ENCODE measurements at regions not wholly inside any gene's neighbourhood (a gene's known extent, or its start where the extent isn't known, plus 50 kb on each side); places are given as distances from the start of the nearest gene placed in this dataset.
A peak's percentile ranks its signal among the peaks of the same experiment; 100 is the strongest.

DNA sequence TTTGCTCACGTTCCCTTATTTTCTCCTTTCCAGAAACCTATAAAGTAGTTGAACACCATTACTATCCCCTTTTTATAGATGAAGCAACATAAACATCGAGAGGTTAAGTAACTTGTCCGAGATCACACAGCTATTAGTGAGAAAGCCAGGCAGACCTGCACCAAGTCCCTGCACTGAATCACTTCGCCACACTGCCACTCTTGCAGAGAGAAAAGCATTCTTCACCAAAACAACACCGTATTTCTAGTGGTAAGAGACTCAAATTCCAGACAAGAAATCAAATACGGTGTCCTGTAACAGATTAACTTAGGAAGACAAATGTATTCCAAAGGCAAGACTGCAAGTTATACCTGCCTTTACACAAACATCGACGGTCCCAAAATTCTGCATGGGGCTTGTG is 82.0 kb upstream of the DMRT1 start:
- Histone ChIP-seq H2BK120ac (replicated peaks; ENCODE audit: low read depth, low read length) (no peak overlapping the region), H4K91ac (replicated peaks; ENCODE audit: insufficient read length, low read length) (no peak overlapping the region), H4K20me1 (replicated peaks in 1 of 2; ENCODE audit: control insufficient read depth in 1 of 2, insufficient read depth in 2 of 2, low read length in 2 of 2) (no peaks in the 10 kb centered on the region), H2BK15ac (ENCODE audit: low read length) (no peak overlapping the region), H3K18ac (ENCODE audit: extremely low read depth, low read length) (no peak overlapping the region), H3K4me2 (ENCODE audit: insufficient read depth in 1 of 2, low read depth in 2 of 2, low read length in 2 of 2) (no peak overlapping the region), H3K9me3 (ENCODE audit: insufficient read depth in 2 of 2, low read depth in 1 of 2, low read length in 1 of 2) (no peaks in the 10 kb centered on the region), H3K14ac (ENCODE audit: insufficient read length) (no peak overlapping the region), H3K4ac (replicated peaks; ENCODE audit: insufficient read length, low read depth, low read length) (no peak overlapping the region), H3K9ac (replicated peaks in 1 of 4; ENCODE audit: extremely low read depth in 1 of 4, low read depth in 3 of 4, low read length in 3 of 4) (no peak overlapping the region), H3K4me1 (replicated peaks in 1 of 4; ENCODE audit: control insufficient read depth in 3 of 4, insufficient read depth in 4 of 4, low read length in 3 of 4) (no peaks in the 10 kb centered on the region), H3K27me3 (replicated peaks in 1 of 4; ENCODE audit: control insufficient read depth in 3 of 4, extremely low read depth in 1 of 4, insufficient read depth in 3 of 4, low read length in 3 of 4) (no peaks in the 10 kb centered on the region), H2BK20ac (ENCODE audit: low read length) (no peak overlapping the region), H3K27ac (ENCODE audit: low read depth, low read length) (no peak overlapping the region), H2AK5ac (ENCODE audit: low read depth, low read length) (no peak overlapping the region), H4K5ac (ENCODE audit: insufficient read length, low read depth, low read length) (no peak overlapping the region), H3K56ac (replicated peaks; ENCODE audit: insufficient read length, low read depth, low read length) (no peak overlapping the region), H3K36me3 (ENCODE audit: control insufficient read depth in 2 of 4, insufficient read depth in 4 of 4, low read length in 3 of 4) (no peaks in the 10 kb centered on the region), H4K8ac (ENCODE audit: extremely low read depth, insufficient read depth, low read length) (no peak overlapping the region), H2AFZ (ENCODE audit: low read length) (no peak overlapping the region), H3K23ac (ENCODE audit: insufficient read length) (no peak overlapping the region), H3K23me2 (ENCODE audit: low read depth, low read length) (no peaks in the 10 kb centered on the region), H3K79me2 (ENCODE audit: control insufficient read depth in 1 of 2, insufficient read depth in 2 of 2, low read length in 2 of 2) (no peaks in the 10 kb centered on the region), H3K79me1 (ENCODE audit: low read depth, low read length) (no peaks in the 10 kb centered on the region), H2BK12ac (ENCODE audit: low read depth, low read length) (no peak overlapping the region), H2BK5ac (ENCODE audit: low read depth, low read length) (no peak overlapping the region), H3K4me3 (ENCODE audit: extremely low read depth in 1 of 4, insufficient read depth in 2 of 4, low read depth in 3 of 4, low read length in 4 of 4) (no peak overlapping the region)
- no peak for TF ChIP-seq ATF3 (IDR thresholded peaks at IDR 0.05; ENCODE audit: insufficient read depth, low read depth, low read length)
- no peak for TF ChIP-seq RNF2 (IDR thresholded peaks at IDR 0.05; ENCODE audit: borderline replicate concordance, low read depth, low read length, missing control alignments, poor library complexity, severe bottlenecking)
- no peak for TF ChIP-seq FOSL1 (IDR thresholded peaks at IDR 0.05; ENCODE audit: insufficient read depth, low read depth, low read length)
- TF ChIP-seq JUN (IDR thresholded peaks at IDR 0.05; ENCODE audit: low read depth, low read length): no peak
- no peak for TF ChIP-seq RXRA (IDR thresholded peaks at IDR 0.05; ENCODE audit: insufficient read depth, low read depth, low read length)
- TF ChIP-seq TEAD4 (IDR thresholded peaks at IDR 0.05; ENCODE audit: low read depth, low read length): no peak
- TF ChIP-seq, protein P1, sequence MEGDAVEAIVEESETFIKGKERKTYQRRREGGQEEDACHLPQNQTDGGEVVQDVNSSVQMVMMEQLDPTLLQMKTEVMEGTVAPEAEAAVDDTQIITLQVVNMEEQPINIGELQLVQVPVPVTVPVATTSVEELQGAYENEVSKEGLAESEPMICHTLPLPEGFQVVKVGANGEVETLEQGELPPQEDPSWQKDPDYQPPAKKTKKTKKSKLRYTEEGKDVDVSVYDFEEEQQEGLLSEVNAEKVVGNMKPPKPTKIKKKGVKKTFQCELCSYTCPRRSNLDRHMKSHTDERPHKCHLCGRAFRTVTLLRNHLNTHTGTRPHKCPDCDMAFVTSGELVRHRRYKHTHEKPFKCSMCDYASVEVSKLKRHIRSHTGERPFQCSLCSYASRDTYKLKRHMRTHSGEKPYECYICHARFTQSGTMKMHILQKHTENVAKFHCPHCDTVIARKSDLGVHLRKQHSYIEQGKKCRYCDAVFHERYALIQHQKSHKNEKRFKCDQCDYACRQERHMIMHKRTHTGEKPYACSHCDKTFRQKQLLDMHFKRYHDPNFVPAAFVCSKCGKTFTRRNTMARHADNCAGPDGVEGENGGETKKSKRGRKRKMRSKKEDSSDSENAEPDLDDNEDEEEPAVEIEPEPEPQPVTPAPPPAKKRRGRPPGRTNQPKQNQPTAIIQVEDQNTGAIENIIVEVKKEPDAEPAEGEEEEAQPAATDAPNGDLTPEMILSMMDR (IDR thresholded peaks at IDR 0.05; ENCODE audit: control extremely low read depth in 1 of 3, insufficient read depth in 1 of 3, low read depth in 1 of 3, low read length in 3 of 3): no peak
- CTCF ChIA-PET (ENCODE audit: partially characterized antibody): interaction anchor here (0.9 to 15.3 kb wide), 10 partner anchors 9 to 413 kb away, joined by 3 to 195 read pairs (median 4); no protein-coding TSS in a partner anchor
- POLR2A ChIA-PET (ENCODE audit: partially characterized antibody): no interaction called here
- FAIRE-seq: no peak
- WGBS, 2 experiments (ENCODE audit: extremely low coverage in 1 of 2, insufficient coverage in 1 of 2, insufficient read length in 1 of 2, insufficient replicate concordance in 2 of 2, low coverage in 1 of 2, low lambda C conversion rate in 2 of 2, missing lambda C conversion rate in 1 of 2): 88% methylated on average over 8 of the region's 8 CpGs; no CpG with 5 or more reads in 1 of the 2 experiments
- peak in 1 of 2 experiments; percentile 11 for DNase-seq (ENCODE audit: low read depth in 1 of 2, low spot score in 2 of 2)

Measured in H1 (cell line).